ENCODE measurements at regions not wholly inside any gene's neighbourhood (a gene's known extent, or its start where the extent isn't known, plus 50 kb on each side); places are given as distances from the start of the nearest gene placed in this dataset.
"Not testable (repeated sequence)": the region's sequence is repeated elsewhere in the genome, so short reads cannot be mapped to it uniquely, and the experiment has no call there.

DNA sequence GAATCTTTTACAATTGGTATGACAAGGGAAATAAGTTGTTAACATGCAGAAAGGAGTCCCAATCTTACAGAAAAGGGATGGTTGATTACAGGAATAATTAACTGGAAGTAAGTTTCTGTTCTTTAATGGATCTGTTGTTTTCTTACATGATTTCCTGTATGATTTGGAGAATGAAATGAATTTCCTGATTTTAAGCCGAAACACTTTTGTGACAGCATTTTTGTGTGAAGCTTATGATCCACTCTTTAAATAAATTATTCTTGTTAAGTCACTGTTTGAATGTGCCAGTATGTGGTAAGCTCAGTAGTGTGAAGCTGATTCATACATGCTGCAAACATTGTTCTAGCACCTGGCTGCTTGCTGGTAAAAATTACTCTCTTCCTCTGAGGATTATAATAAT is 516.2 kb downstream of the DCDC2C start:
- Histone ChIP-seq H3K27me3 (ENCODE audit: control insufficient read depth, insufficient read depth, low read length) (no peaks in the 10 kb centered on the region), H3K36me3 (ENCODE audit: control insufficient read depth, insufficient read depth, low read length) (no peaks in the 10 kb centered on the region), H3K4me3 (ENCODE audit: low read depth, low read length) (no peak overlapping the region)
- ChIA-PET CTCF (no interaction called here), POLR2A (no interaction called here)
- TF ChIP-seq, protein P1, sequence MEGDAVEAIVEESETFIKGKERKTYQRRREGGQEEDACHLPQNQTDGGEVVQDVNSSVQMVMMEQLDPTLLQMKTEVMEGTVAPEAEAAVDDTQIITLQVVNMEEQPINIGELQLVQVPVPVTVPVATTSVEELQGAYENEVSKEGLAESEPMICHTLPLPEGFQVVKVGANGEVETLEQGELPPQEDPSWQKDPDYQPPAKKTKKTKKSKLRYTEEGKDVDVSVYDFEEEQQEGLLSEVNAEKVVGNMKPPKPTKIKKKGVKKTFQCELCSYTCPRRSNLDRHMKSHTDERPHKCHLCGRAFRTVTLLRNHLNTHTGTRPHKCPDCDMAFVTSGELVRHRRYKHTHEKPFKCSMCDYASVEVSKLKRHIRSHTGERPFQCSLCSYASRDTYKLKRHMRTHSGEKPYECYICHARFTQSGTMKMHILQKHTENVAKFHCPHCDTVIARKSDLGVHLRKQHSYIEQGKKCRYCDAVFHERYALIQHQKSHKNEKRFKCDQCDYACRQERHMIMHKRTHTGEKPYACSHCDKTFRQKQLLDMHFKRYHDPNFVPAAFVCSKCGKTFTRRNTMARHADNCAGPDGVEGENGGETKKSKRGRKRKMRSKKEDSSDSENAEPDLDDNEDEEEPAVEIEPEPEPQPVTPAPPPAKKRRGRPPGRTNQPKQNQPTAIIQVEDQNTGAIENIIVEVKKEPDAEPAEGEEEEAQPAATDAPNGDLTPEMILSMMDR (IDR thresholded peaks at IDR 0.05; ENCODE audit: insufficient read depth, low read depth, low read length): no peak
- DNase-seq (ENCODE audit: low read depth): no peak

DNA sequence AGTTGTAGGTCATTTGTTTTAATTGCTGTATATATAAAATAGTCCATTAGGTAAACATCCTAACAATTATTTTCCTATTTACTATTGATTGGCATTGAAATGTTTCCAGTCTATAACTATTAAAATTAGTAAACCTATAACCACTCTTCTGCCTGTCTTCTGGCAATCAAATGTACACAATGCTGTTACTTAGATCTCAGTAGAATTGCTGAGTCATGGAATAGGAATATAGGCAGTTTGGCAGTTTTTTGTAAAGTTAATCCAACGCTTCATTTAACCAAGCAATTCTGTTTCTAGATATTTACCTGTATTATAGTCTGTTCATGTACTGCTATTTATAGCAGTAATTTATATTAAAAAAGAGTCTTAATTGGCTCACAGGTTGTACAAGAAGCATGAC is 518.1 kb downstream of the DCDC2C start:
- H3K36me3 ChIP-seq (ENCODE audit: control insufficient read depth, insufficient read depth, low read length): no peaks in the 10 kb centered on the region
- no peak for DNase-seq (ENCODE audit: low read depth)
- TF ChIP-seq, protein P1 (IDR thresholded peaks at IDR 0.05; ENCODE audit: insufficient read depth, low read depth, low read length): no peak
- no peaks in the 10 kb centered on the region for H3K27me3 ChIP-seq (ENCODE audit: control insufficient read depth, insufficient read depth, low read length)
- H3K4me3 ChIP-seq (ENCODE audit: low read depth, low read length): no peak overlapping the region
- CTCF ChIA-PET: no interaction called here
- POLR2A ChIA-PET: no interaction called here

DNA sequence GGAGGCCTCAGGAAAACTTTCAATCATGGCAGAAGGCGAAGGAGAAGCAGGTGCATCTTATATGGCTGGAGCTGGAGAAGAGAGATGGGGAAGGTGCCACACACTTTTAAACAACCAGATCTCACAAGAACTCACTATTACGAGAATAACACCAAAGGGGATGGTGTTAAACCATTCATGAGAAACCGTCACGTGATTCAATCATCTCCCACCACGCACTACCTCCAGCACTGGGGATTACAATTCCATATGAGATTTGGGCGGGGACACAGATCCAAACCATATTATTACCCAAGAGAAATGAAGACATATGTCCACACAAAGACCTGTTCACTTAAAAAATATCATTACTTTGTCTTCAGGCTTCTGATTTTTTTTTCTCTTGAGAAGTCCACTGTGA is 518.5 kb downstream of the DCDC2C start:
- TF ChIP-seq, protein P1 (IDR thresholded peaks at IDR 0.05; ENCODE audit: insufficient read depth, low read depth, low read length): no peak
- Histone ChIP-seq H3K36me3 (ENCODE audit: control insufficient read depth, insufficient read depth, low read length) (no peaks in the 10 kb centered on the region), H3K4me3 (ENCODE audit: low read depth, low read length) (no peak overlapping the region), H3K27me3 (ENCODE audit: control insufficient read depth, insufficient read depth, low read length) (no peaks in the 10 kb centered on the region)
- CTCF ChIA-PET: no interaction called here
- no peak for DNase-seq (ENCODE audit: low read depth)
- POLR2A ChIA-PET: no interaction called here

DNA sequence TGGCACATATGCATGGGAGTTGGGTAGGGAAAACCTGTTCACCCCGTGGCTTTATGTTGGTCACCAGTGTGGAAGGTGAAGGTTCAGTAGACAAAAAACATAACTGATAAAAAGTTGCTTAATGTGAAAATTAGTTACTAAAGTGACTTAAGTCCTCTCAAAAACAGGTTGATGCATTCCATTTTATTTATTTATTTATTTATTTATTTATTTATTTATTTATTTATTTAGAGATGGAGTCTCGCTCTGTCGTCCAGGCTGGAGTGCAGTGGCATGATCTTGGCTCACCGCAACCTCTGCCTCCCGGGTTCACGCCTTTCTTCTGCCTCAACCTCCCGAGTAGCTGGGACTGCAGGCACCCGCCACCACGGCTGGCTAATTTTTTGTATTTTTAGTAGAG is 541.0 kb downstream of the DCDC2C start:
- CTCF ChIA-PET; H3K36me3 ChIP-seq (ENCODE audit: control insufficient read depth, insufficient read depth, low read length); H3K27me3 ChIP-seq (ENCODE audit: control insufficient read depth, insufficient read depth, low read length); DNase-seq (ENCODE audit: low read depth); H3K4me3 ChIP-seq (ENCODE audit: low read depth, low read length); POLR2A ChIA-PET: not testable (repeated sequence)

DNA sequence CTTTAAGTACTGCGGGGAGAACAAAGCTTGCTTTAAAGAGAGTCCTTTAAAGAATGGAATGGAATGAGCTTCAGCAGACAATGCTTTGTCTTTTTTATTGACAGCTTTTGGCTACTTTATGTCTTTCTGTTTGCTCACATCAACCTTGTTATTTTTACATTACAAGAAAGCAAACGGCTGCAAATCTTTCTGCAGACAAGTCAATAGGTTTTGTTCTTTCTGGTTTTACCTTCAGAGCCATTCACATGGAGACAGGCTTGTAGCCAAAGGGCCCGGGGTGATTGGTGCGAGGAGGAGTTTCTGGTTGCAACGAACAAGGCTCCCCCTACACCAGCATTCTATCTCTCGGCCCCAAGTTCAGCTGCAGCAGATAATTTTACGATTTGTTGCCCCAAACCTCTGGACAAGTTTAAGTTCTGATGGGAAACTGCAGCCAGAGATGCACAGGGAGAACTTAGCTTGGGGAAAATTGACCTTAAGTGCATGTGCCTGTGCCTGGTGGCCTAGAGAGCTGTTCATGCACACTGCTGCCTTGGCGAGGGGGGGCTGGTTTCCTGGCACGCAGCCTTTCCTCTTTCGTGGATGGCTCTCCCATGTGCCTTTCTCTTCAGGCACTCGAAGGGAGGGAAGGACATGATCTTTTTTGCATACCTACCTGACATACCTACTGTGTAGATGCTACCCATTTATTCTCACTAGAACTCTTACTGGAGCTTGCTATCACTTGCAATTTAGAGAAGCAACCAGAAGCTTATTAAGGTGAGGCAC is 543.2 kb downstream of the DCDC2C start:
- Histone ChIP-seq H3K27me3 (ENCODE audit: control insufficient read depth, insufficient read depth, low read length) (no peaks in the 10 kb centered on the region), H3K36me3 (ENCODE audit: control insufficient read depth, insufficient read depth, low read length) (no peaks in the 10 kb centered on the region), H3K4me3 (ENCODE audit: low read depth, low read length) (no peak overlapping the region)
- ChIA-PET CTCF (no interaction called here), POLR2A (no interaction called here)
- TF ChIP-seq, protein P1 (IDR thresholded peaks at IDR 0.05; ENCODE audit: insufficient read depth, low read depth, low read length): no peak
- no peak for DNase-seq (ENCODE audit: low read depth)

DNA sequence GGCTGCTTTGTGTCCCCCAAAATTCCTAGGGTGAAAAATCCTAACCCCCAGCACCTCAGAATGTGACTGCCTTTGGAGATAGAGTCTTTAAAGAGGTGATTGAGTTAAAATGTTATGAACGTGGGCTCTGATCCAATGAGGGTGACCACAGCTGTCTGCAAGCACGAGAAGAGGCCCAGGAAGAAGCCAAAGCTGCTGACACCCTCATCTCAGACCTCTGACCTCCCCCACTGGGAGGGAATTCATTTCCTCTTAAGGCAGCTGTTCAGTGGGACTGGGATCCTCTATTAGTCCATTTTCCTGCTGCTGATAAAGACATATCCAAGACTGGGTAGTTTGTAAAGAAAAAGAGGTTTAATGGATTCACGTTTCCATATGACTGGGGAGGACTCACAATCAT is 544.4 kb downstream of the DCDC2C start:
- TF ChIP-seq, protein P1 (IDR thresholded peaks at IDR 0.05; ENCODE audit: insufficient read depth, low read depth, low read length): no peak
- CTCF ChIA-PET: no interaction called here
- no peak for DNase-seq (ENCODE audit: low read depth)

More for the DNA sequence above, 544.4 kb downstream of the DCDC2C start:
- H3K27me3 ChIP-seq (ENCODE audit: control insufficient read depth, insufficient read depth, low read length): no peaks in the 10 kb centered on the region
- H3K36me3 ChIP-seq (ENCODE audit: control insufficient read depth, insufficient read depth, low read length): no peaks in the 10 kb centered on the region
- no peak overlapping the region for H3K4me3 ChIP-seq (ENCODE audit: low read depth, low read length)
- POLR2A ChIA-PET: no interaction called here

Data from BJ (cell line).